PC-9 (cell line): ENCODE measurements at regions not wholly inside any gene's neighbourhood (a gene's known extent, or its start where the extent isn't known, plus 50 kb on each side); places are given as distances from the start of the nearest gene placed in this dataset.

ENCODE experiments used
- EZH2 ChIP-seq: fragments of 200-600 bp; sonication (generic); IDR thresholded peaks from 2 replicates; pipeline ENCODE4 v1.8.0; 2017; ENCODE audit warnings: antibody characterized with exemption, low read depth
- TF ChIP-seq, protein P1 (sequence below): fragments of 200-600 bp; sonication (generic); conservative IDR thresholded peaks from 2 replicates; pipeline ENCODE4 v1.6.1; 2017; ENCODE audit warnings: mixed run types, antibody characterized with exemption, mild to moderate bottlenecking, moderate library complexity

DNA sequence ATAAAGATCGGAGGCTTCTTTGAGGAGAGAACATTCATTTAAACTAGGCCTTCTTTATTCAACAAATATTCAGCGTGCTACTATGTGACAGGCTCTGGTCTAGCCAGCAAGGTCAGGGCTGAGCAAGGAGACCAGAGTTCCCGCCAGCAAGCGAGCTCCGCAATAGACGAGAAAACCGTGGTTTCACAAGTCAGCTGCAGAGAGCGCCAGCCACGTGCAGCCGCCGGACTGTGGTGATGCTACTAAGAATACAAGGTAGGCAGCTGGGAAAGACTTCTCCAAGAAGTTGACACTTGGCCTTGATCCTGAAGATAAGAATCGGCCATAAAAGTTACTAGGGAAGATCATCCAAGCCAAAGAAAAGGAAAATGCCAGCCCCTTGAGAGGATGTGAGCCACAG is 533.7 kb upstream of the SALL3 start:
- TF ChIP-seq, protein P1, sequence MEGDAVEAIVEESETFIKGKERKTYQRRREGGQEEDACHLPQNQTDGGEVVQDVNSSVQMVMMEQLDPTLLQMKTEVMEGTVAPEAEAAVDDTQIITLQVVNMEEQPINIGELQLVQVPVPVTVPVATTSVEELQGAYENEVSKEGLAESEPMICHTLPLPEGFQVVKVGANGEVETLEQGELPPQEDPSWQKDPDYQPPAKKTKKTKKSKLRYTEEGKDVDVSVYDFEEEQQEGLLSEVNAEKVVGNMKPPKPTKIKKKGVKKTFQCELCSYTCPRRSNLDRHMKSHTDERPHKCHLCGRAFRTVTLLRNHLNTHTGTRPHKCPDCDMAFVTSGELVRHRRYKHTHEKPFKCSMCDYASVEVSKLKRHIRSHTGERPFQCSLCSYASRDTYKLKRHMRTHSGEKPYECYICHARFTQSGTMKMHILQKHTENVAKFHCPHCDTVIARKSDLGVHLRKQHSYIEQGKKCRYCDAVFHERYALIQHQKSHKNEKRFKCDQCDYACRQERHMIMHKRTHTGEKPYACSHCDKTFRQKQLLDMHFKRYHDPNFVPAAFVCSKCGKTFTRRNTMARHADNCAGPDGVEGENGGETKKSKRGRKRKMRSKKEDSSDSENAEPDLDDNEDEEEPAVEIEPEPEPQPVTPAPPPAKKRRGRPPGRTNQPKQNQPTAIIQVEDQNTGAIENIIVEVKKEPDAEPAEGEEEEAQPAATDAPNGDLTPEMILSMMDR: no peak
- no peak for TF ChIP-seq EZH2
